Naive thymus-derived CD4-positive, alpha-beta T cell (primary cell): ENCODE measurements at regions not wholly inside any gene's neighbourhood (a gene's known extent, or its start where the extent isn't known, plus 50 kb on each side); places are given as distances from the start of the nearest gene placed in this dataset.

ENCODE experiments used
- ATAC-seq: fragments of 150-1000 bp; cut with Tn5 transposase; 2 replicates; pipeline ENCODE4 v1.10.0; 2021; ENCODE audit warnings: mild to moderate bottlenecking, moderate library complexity
- CTCF ChIA-PET: fragments of 350-600 bp; sonication (Branson Sonifier 250); formaldehyde crosslinking; loops from one replicate; lab custom pipeline; 2021; ENCODE audit warnings: antibody characterized with exemption; lab: Charles Lee
- POLR2A ChIA-PET: fragments of 350-600 bp; sonication (Branson Sonifier 250); formaldehyde crosslinking; loops from one replicate; lab custom pipeline; 2021; ENCODE audit warnings: antibody characterized with exemption, inconsistent platforms; lab: Charles Lee
- DNase-seq, 9 donors: peaks; one replicate each; pipeline versions ENCODE4 v3.0.0 to v3.0.0-alpha.2; 2020 to 2022; ENCODE audit warnings: mixed read lengths in 1 of 9
- H3K27ac ChIP-seq: one replicate; pipeline ENCODE4 v1.7.0; 2013; ENCODE audit warnings: mild to moderate bottlenecking, low read depth, low read length, moderate library complexity
- H3K27me3 ChIP-seq, 2 donors: one replicate each; pipeline ENCODE4 v1.7.0; 2013; ENCODE audit warnings: low read length in 2 of 2, mild to moderate bottlenecking in 2 of 2, moderate library complexity in 2 of 2; ENCODE audit not compliant: control insufficient read depth in 2 of 2, insufficient read depth in 2 of 2
- H3K36me3 ChIP-seq, 3 experiments: 1 replicate in 2 of 3; 2 replicates in 1 of 3; pipeline ENCODE4 v1.7.0; 2013; ENCODE audit warnings: low read length in 3 of 3, mild to moderate bottlenecking in 3 of 3, moderate library complexity in 1 of 3; ENCODE audit not compliant: insufficient read depth in 3 of 3, control insufficient read depth in 2 of 3
- H3K4me1 ChIP-seq, 2 donors: one replicate each; pipeline ENCODE4 v1.7.0; 2013; ENCODE audit warnings: low read length in 2 of 2, mild to moderate bottlenecking in 2 of 2, moderate library complexity in 1 of 2; ENCODE audit not compliant: control insufficient read depth in 2 of 2, insufficient read depth in 2 of 2
- H3K4me3 ChIP-seq: 2 replicates; pipeline ENCODE4 v1.7.0; 2013; ENCODE audit warnings: mild to moderate bottlenecking, low read length
- H3K9me3 ChIP-seq, 3 experiments: 1 replicate in 2 of 3; 2 replicates in 1 of 3; pipeline ENCODE4 v1.7.0; 2013; ENCODE audit warnings: low read length in 3 of 3; ENCODE audit not compliant: control insufficient read depth in 2 of 3
- H3K27ac Mint-ChIP-seq, 9 donors: one replicate each; pipeline ENCODE4 v1.8.0; 2020 to 2022; ENCODE audit warnings: mixed read lengths in 9 of 9, mild to moderate bottlenecking in 8 of 9, moderate library complexity in 5 of 9, inconsistent platforms in 2 of 9
- H3K27me3 Mint-ChIP-seq, 5 donors: one replicate each; pipeline ENCODE4 v1.8.0; 2021 to 2022; ENCODE audit warnings: mixed read lengths in 5 of 5, mild to moderate bottlenecking in 1 of 5
- H3K36me3 Mint-ChIP-seq, 5 donors: one replicate each; pipeline ENCODE4 v1.8.0; 2020 to 2022; ENCODE audit warnings: mixed read lengths in 5 of 5, mild to moderate bottlenecking in 3 of 5, inconsistent platforms in 1 of 5
- H3K4me1 Mint-ChIP-seq, 7 donors: one replicate each; pipeline ENCODE4 v1.8.0; 2020 to 2022; ENCODE audit warnings: mixed read lengths in 7 of 7, mild to moderate bottlenecking in 3 of 7, inconsistent platforms in 1 of 7
- H3K4me3 Mint-ChIP-seq, 10 donors: one replicate each; pipeline ENCODE4 v1.8.0; 2020 to 2022; ENCODE audit warnings: mild to moderate bottlenecking in 10 of 10, mixed read lengths in 10 of 10, moderate library complexity in 6 of 10, inconsistent platforms in 2 of 10
- H3K9me3 Mint-ChIP-seq, 11 donors: one replicate each; pipeline ENCODE4 v1.8.0; 2020 to 2022; ENCODE audit warnings: mixed read lengths in 11 of 11, mild to moderate bottlenecking in 4 of 11, inconsistent platforms in 1 of 11, moderate library complexity in 1 of 11
- intact Hi-C, 2 donors: fragments of 100-400 bp; cut with micrococcal nuclease; formaldehyde crosslinking; loops; one replicate each; pipeline ENCODE4 v1.15.1; 2023

- no peaks in the 10 kb centered on the region for H3K4me1 Mint-ChIP-seq
- peaks cover 4 to 19% (median 10%) of the 10 kb centered on the region in 5 donors for H3K27me3 Mint-ChIP-seq
- intact Hi-C loops, result no loop called here
- Histone ChIP-seq H3K27me3 (no peaks in the 10 kb centered on the region), H3K36me3 (no peaks in the 10 kb centered on the region), H3K27ac (no peak overlapping the region), H3K9me3 (no peaks in the 10 kb centered on the region), H3K4me3 (no peak overlapping the region), H3K4me1 (no peaks in the 10 kb centered on the region)
- DNase-seq, result no peak
- peaks cover 0 to 4% (median 0%) of the 10 kb centered on the region in 11 donors for H3K9me3 Mint-ChIP-seq
- no peak overlapping the region for H3K4me3 Mint-ChIP-seq
- ChIA-PET POLR2A (no interaction called here), CTCF (no interaction called here)
- H3K27ac Mint-ChIP-seq, result no peak overlapping the region
- ATAC-seq, result peak; percentile 73
- H3K36me3 Mint-ChIP-seq, result no peaks in the 10 kb centered on the region
Observed at GRCh38 chr7:116097365-116098009, 66.9 kb upstream of the TFEC start.

DNA sequence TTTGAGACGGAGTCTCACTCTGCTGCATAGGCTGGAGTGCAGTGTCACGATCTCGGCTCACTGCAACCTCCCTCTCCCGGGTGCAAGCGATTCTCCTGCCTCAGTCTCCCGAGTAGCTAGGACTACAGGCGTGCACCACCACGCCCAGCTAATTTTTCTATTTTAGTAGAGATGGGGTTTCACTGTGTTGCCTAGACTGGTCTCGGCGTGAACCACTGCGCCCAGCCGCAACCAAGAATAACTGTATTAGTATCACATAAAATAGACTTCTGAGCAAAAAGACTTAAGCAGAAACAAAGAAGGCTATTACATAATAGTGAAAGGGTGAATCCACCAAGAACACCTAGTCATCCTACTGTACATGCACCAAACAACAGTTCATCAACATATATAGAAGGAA is 67.6 kb upstream of the TFEC start:
- ChIA-PET POLR2A (no interaction called here), CTCF (no interaction called here)
- no peak overlapping the region for H3K4me3 Mint-ChIP-seq
- H3K36me3 Mint-ChIP-seq, result no peaks in the 10 kb centered on the region
- intact Hi-C loops, result no loop called here
- no peak overlapping the region for H3K27ac ChIP-seq
- DNase-seq (no peak), ATAC-seq (no peak)
- H3K4me1 ChIP-seq, result no peaks in the 10 kb centered on the region
- peaks cover 11 to 24% (median 12%) of the 10 kb centered on the region in 5 donors for H3K27me3 Mint-ChIP-seq
- H3K27ac Mint-ChIP-seq, result no peak overlapping the region
- H3K4me1 Mint-ChIP-seq, result no peaks in the 10 kb centered on the region
- no peaks in the 10 kb centered on the region for H3K36me3 ChIP-seq
- H3K9me3 Mint-ChIP-seq, result peaks cover 0 to 4% (median 0%) of the 10 kb centered on the region in 11 donors
- H3K9me3 ChIP-seq, result no peaks in the 10 kb centered on the region
- H3K27me3 ChIP-seq, result no peaks in the 10 kb centered on the region
- H3K4me3 ChIP-seq, result no peak overlapping the region

DNA sequence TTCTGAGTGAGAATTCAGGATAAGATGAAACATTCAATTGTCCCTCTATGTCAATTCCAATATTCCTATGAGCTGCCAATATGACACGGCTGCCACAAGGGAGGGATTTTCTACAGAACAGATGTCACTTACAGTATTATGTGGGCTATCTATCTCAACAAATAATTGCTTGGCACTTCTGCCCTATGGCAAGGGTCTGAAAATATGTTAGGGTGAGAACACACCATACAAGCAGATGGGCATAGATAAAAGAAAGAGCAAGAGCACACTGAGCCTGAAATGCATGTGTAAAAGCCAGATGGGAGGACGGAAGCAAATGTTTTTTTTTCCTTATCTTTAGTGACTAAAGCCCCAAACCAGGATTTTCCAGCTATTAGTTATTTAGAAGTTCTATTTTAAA is 70.1 kb upstream of the TFEC start:
- CTCF ChIA-PET, result no interaction called here
- ATAC-seq (no peak), DNase-seq (no peak)
- Mint-ChIP-seq H3K27me3 (peaks cover 10 to 21% (median 13%) of the 10 kb centered on the region in 5 donors), H3K36me3 (no peaks in the 10 kb centered on the region), H3K27ac (no peak overlapping the region), H3K4me1 (no peaks in the 10 kb centered on the region), H3K4me3 (no peak overlapping the region), H3K9me3 (peaks cover 0 to 4% (median 0%) of the 10 kb centered on the region in 11 donors)
- H3K27me3 ChIP-seq, result no peaks in the 10 kb centered on the region
- no peaks in the 10 kb centered on the region for H3K4me1 ChIP-seq
- H3K9me3 ChIP-seq, result no peaks in the 10 kb centered on the region
- no peaks in the 10 kb centered on the region for H3K36me3 ChIP-seq
- no peak overlapping the region for H3K4me3 ChIP-seq
- intact Hi-C loops, result no loop called here
- POLR2A ChIA-PET, result no interaction called here
- no peak overlapping the region for H3K27ac ChIP-seq

GRCh38 chr7:116101704-116102103 is 71.1 kb upstream of the TFEC start:
- DNase-seq (no peak), ATAC-seq (no peak)
- no peak overlapping the region for H3K4me3 ChIP-seq
- H3K4me1 ChIP-seq, result no peaks in the 10 kb centered on the region
- Mint-ChIP-seq H3K4me1 (no peaks in the 10 kb centered on the region), H3K36me3 (no peaks in the 10 kb centered on the region), H3K4me3 (no peak overlapping the region), H3K27ac (no peak overlapping the region), H3K27me3 (peaks cover 6 to 18% (median 11%) of the 10 kb centered on the region in 5 donors), H3K9me3 (peaks cover 0 to 2% (median 0%) of the 10 kb centered on the region in 11 donors)
- CTCF ChIA-PET, result no interaction called here
- no peaks in the 10 kb centered on the region for H3K27me3 ChIP-seq
- POLR2A ChIA-PET, result no interaction called here
- H3K36me3 ChIP-seq, result no peaks in the 10 kb centered on the region
- intact Hi-C loops, result no loop called here
- no peaks in the 10 kb centered on the region for H3K9me3 ChIP-seq
- H3K27ac ChIP-seq, result no peak overlapping the region

- no peak overlapping the region for H3K4me3 Mint-ChIP-seq
- intact Hi-C loops, result no loop called here
- ATAC-seq (no peak), DNase-seq (no peak)
- no peaks in the 10 kb centered on the region for H3K36me3 Mint-ChIP-seq
- ChIA-PET POLR2A (no interaction called here), CTCF (no interaction called here)
- H3K27me3 ChIP-seq, result no peaks in the 10 kb centered on the region
- H3K4me1 Mint-ChIP-seq, result no peaks in the 10 kb centered on the region
- no peaks in the 10 kb centered on the region for H3K36me3 ChIP-seq
- no peak overlapping the region for H3K27ac ChIP-seq
- peaks cover 0 to 5% (median 0%) of the 10 kb centered on the region in 11 donors for H3K9me3 Mint-ChIP-seq
- H3K4me3 ChIP-seq, result no peak overlapping the region
- no peaks in the 10 kb centered on the region for H3K9me3 ChIP-seq
- H3K4me1 ChIP-seq, result no peaks in the 10 kb centered on the region
- H3K27me3 Mint-ChIP-seq, result peaks cover 0 to 23% (median 10%) of the 10 kb centered on the region in 5 donors
- H3K27ac Mint-ChIP-seq, result no peak overlapping the region
Observed at GRCh38 chr7:116111475-116111874, 80.9 kb upstream of the TFEC start.

- Histone ChIP-seq H3K9me3 (no peaks in the 10 kb centered on the region), H3K27me3 (no peaks in the 10 kb centered on the region), H3K4me1 (no peaks in the 10 kb centered on the region), H3K27ac (no peak overlapping the region), H3K4me3 (no peak overlapping the region), H3K36me3 (no peaks in the 10 kb centered on the region)
- ChIA-PET POLR2A (no interaction called here), CTCF (no interaction called here)
- Mint-ChIP-seq H3K4me1 (no peaks in the 10 kb centered on the region), H3K9me3 (peaks cover 0 to 5% (median 0%) of the 10 kb centered on the region in 11 donors), H3K27ac (no peak overlapping the region), H3K4me3 (no peak overlapping the region), H3K27me3 (peaks cover 0 to 31% (median 17%) of the 10 kb centered on the region in 5 donors), H3K36me3 (no peaks in the 10 kb centered on the region)
- ATAC-seq (no peak), DNase-seq (no peak)
- intact Hi-C loops, result no loop called here
Observed at GRCh38 chr7:116113310-116113709, 82.7 kb upstream of the TFEC start.

DNA sequence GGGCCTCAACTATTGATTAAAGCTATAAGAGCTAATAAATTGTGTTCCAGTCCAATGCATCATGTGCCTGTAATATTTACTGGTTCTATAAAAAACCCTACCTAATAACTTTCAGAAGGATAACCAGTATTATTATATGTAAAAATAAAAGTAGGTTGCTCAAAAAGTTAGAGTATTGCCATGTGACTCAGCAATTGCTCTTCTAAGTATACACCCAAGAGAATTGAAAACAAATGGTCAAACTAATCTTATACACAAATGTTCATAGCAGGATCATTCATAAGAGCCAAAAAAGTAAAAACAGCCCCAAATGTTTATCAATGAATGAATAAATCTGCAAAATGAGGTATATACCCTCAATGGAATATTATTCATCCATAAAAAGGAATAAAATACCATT is 89.5 kb upstream of the TES start:
- H3K4me3 Mint-ChIP-seq, result no peak overlapping the region

More for the DNA sequence above, 89.5 kb upstream of the TES start:
- no peaks in the 10 kb centered on the region for H3K27me3 ChIP-seq
- no peaks in the 10 kb centered on the region for H3K4me1 ChIP-seq
- Mint-ChIP-seq H3K27ac (no peak overlapping the region), H3K9me3 (no peaks in the 10 kb centered on the region), H3K27me3 (peaks cover 15 to 40% (median 38%) of the 10 kb centered on the region in 5 donors), H3K4me1 (no peaks in the 10 kb centered on the region), H3K36me3 (no peaks in the 10 kb centered on the region)
- no peak overlapping the region for H3K27ac ChIP-seq
- ChIA-PET POLR2A (no interaction called here), CTCF (no interaction called here)
- intact Hi-C loops, result no loop called here
- H3K4me3 ChIP-seq, result no peak overlapping the region
- DNase-seq, result no peak
- no peaks in the 10 kb centered on the region for H3K9me3 ChIP-seq
- H3K36me3 ChIP-seq, result no peaks in the 10 kb centered on the region
- no peak for ATAC-seq
